Activated naive CD4-positive, alpha-beta T cell treated with anti-CD3 and anti-CD28 coated beads, Interleukin-2, amount 50 U/mL, for 24 hours (primary cell): ENCODE measurements at regions not wholly inside any gene's neighbourhood (a gene's known extent, or its start where the extent isn't known, plus 50 kb on each side); places are given as distances from the start of the nearest gene placed in this dataset.

ENCODE experiments used
- H3K27ac Mint-ChIP-seq: one replicate; pipeline ENCODE4 v1.8.0; 2021; ENCODE audit warnings: mild to moderate bottlenecking, mixed read lengths
- H3K27me3 Mint-ChIP-seq: one replicate; pipeline ENCODE4 v1.8.0; 2021; ENCODE audit warnings: mixed read lengths
- H3K36me3 Mint-ChIP-seq: one replicate; pipeline ENCODE4 v1.8.0; 2021; ENCODE audit warnings: mixed read lengths
- H3K4me1 Mint-ChIP-seq: one replicate; pipeline ENCODE4 v1.8.0; 2021; ENCODE audit warnings: mixed read lengths
- H3K4me3 Mint-ChIP-seq: one replicate; pipeline ENCODE4 v1.8.0; 2021; ENCODE audit warnings: mild to moderate bottlenecking, mixed read lengths
- H3K9me3 Mint-ChIP-seq: one replicate; pipeline ENCODE4 v1.8.0; 2021; ENCODE audit warnings: mixed read lengths

DNA sequence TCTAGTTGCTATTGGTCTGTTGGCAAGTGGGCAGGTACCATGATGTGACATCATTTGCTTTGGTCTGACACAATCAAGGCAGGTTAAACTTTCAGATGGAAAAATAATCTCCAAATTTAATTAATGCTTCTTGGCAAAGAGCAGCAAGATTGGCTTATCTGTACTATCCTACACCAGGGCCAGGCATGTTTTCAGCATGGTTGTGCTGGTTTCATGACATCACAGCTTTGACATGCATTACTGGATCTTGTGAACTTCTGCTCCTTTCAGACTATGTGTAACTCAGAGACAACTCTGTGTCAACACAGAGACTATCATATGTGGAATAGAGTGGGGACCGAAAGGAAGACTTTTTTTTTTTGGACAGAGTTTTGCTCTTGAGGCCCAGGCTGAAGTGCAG is 520.5 kb downstream of the TDRD15 start:
- H3K27ac Mint-ChIP-seq, result no peak overlapping the region
- H3K36me3 Mint-ChIP-seq, result no peaks in the 10 kb centered on the region
- H3K4me1 Mint-ChIP-seq, result no peaks in the 10 kb centered on the region
- peaks cover 4% of the 10 kb centered on the region for H3K9me3 Mint-ChIP-seq
- no peak overlapping the region for H3K4me3 Mint-ChIP-seq
- no peaks in the 10 kb centered on the region for H3K27me3 Mint-ChIP-seq

DNA sequence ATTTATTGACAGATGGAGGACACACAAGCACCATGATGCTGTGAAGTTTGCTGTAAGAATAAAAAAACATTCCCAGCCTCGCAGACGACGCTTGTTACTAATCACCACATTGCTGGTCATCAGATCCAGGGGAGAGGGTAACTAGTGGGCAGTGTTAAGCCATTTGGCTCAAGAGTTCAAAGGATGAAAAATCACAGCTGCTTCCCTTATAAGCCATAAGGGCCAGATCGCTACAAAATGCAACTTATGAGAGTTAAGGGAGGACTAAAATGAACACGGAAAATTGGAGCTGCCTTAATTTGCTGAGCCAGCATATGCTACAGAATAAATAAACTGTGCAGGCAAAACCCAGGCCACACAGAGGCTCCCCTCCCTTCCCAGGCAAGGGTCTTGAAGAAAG is 522.6 kb downstream of the TDRD15 start:
- Mint-ChIP-seq H3K4me3 (no peak overlapping the region), H3K36me3 (no peaks in the 10 kb centered on the region), H3K9me3 (peaks cover 4% of the 10 kb centered on the region), H3K27me3 (no peaks in the 10 kb centered on the region), H3K27ac (no peak overlapping the region), H3K4me1 (no peaks in the 10 kb centered on the region)

DNA sequence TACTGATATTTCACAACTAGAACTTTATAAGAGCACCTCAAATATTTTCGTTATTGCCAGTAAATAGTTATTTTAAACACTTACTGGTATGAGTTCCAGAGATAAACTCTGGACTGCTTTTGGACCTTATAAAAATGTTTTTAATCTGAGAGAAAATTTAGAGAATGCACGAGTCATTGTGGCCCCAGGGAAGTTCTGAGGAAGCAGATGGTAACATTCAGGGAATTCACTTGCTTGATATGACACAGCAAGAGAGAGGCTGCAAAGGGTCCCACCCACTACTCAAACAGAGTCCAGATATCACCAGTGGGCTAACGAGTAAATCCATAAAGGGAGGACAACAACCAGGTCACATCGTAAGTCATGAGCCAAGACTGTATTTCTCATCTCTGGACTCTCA is 526.8 kb downstream of the TDRD15 start:
- Mint-ChIP-seq H3K4me1 (no peaks in the 10 kb centered on the region), H3K27ac (no peak overlapping the region), H3K4me3 (no peak overlapping the region), H3K36me3 (no peaks in the 10 kb centered on the region), H3K9me3 (no peaks in the 10 kb centered on the region), H3K27me3 (no peaks in the 10 kb centered on the region)

DNA sequence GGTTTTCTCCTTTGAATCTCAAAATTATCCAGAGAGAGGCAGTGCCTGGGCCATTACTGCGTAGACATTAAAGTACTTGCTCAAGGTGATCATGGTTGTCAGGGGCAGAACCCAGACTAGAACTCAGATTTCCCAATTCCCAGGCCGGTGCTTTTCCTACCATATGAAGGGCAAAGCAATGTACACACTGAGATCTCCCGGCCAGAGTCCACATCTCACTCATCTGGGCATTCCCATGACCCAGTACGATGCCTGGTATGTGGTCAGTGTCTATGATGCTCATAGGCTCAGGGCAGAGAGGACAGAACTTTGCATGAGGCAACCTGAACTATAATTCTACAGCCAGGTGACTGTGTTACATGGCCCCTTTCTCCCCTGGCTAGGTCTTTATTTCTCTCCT is 531.4 kb downstream of the TDRD15 start:
- no peaks in the 10 kb centered on the region for H3K4me1 Mint-ChIP-seq
- H3K36me3 Mint-ChIP-seq, result no peaks in the 10 kb centered on the region
- no peak overlapping the region for H3K4me3 Mint-ChIP-seq
- H3K27me3 Mint-ChIP-seq, result no peaks in the 10 kb centered on the region
- no peak overlapping the region for H3K27ac Mint-ChIP-seq
- H3K9me3 Mint-ChIP-seq, result peaks cover 4% of the 10 kb centered on the region

DNA sequence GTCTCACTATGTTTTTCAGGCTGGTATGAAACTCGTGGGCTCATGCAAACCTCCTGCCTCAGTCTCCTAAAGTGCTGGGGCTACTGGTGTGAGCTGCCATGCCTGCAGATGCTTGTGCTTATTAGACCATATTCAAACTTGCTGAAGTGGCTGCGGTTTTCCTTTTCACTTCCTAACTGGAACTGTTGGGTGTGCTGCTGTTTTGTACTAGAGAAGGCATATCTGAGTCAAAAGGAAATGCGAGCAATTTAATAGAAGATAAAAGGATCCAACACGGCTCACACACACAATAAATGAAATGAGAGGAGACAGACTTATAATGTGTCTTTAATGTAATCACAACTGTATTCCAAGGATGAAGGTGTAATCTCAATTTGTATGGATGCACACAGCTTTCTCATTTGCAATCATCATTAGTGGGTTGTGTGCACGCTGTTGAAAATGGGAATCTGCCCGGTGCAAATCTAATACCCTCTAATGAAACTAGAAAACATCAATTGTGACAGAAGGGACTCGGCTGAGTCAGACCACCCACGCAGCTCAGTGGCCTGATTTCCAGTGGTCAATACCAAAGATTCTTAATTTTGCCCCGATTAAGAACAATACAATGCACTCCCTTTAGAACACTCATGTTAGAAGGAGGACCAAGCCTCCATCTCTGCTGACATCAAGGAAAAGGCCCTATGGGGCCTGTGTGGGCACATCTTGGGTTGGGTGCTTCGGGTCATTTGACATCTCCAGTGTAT is 532.7 kb downstream of the TDRD15 start:
- no peaks in the 10 kb centered on the region for H3K4me1 Mint-ChIP-seq
- no peaks in the 10 kb centered on the region for H3K36me3 Mint-ChIP-seq
- no peak overlapping the region for H3K4me3 Mint-ChIP-seq
- no peak overlapping the region for H3K27ac Mint-ChIP-seq
- H3K27me3 Mint-ChIP-seq, result no peaks in the 10 kb centered on the region
- peaks cover 4% of the 10 kb centered on the region for H3K9me3 Mint-ChIP-seq

DNA sequence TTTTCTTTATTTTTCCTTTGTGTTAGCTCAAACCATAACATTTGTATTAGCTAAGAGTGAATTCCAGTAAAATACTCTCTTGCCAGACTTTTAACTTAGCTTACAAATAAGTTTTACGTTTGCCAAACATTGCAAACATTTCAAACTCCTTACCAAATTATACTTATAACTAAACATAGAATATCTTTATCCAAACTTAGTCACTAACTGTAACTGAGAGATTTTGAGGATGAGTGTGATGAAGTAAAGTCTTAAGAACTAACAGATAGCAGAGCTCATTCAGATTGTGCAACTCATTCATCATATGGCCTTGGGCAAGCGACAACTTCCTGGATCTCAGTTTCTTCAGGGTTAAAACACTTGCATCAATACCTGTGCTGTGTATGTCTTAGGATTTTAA is 533.7 kb downstream of the TDRD15 start:
- Mint-ChIP-seq H3K4me1 (no peaks in the 10 kb centered on the region), H3K27ac (no peak overlapping the region), H3K27me3 (no peaks in the 10 kb centered on the region), H3K36me3 (no peaks in the 10 kb centered on the region), H3K4me3 (no peak overlapping the region), H3K9me3 (peaks cover 9% of the 10 kb centered on the region)

DNA sequence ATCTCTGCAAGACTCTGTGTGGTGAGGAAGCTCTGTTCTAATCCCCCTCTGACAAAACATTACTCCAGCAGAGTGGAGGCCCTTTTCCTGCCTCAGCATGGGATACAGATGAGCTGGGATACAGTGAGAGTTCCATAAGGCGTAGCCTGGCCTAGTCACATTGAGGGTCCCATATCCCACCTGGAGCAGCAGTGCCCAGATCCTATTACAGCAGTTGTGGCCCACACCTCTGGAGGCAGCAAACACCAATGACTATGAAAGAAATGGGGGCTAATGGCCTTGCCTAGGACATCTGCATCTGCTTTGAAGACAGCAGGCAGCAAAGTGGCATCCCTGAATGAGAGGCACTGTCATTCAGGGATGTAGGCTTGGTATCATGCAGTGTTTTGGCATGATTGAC is 534.5 kb downstream of the TDRD15 start:
- H3K27ac Mint-ChIP-seq, result no peak overlapping the region
- peaks cover 12% of the 10 kb centered on the region for H3K9me3 Mint-ChIP-seq

DNA sequence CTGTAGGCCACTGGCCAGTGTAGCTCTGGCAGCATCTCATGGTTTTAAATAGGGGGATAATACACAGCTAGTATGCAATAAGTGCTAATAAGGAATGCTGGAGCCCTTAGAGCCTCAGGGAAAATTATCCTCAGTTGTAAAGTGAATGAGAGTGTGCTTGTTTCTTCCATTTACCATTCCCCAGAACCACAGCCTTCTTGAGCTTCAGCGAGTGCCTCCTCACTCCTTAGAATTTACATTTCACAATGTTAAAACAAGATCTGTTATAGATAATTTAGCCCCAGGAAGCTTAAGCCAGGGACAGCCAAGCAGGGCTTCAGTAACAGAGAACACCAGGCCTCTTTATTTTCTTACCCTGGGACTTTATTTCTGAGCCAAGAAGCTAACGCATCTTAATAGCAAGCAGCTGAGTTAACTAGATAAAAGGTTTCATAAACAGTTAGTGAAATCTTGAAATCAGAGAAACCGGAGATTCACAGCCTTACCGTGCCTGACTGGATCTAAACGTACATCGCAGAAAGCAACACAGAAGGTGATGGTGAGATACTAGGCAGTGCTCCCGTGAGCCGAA is 535.2 kb downstream of the TDRD15 start:
- Mint-ChIP-seq H3K4me1 (no peaks in the 10 kb centered on the region), H3K9me3 (peaks cover 12% of the 10 kb centered on the region), H3K36me3 (no peaks in the 10 kb centered on the region), H3K27ac (no peak overlapping the region), H3K4me3 (no peak overlapping the region), H3K27me3 (no peaks in the 10 kb centered on the region)

More for the DNA sequence above, 534.5 kb downstream of the TDRD15 start:
- Mint-ChIP-seq H3K36me3 (no peaks in the 10 kb centered on the region), H3K4me1 (no peaks in the 10 kb centered on the region), H3K27me3 (no peaks in the 10 kb centered on the region), H3K4me3 (no peak overlapping the region)

DNA sequence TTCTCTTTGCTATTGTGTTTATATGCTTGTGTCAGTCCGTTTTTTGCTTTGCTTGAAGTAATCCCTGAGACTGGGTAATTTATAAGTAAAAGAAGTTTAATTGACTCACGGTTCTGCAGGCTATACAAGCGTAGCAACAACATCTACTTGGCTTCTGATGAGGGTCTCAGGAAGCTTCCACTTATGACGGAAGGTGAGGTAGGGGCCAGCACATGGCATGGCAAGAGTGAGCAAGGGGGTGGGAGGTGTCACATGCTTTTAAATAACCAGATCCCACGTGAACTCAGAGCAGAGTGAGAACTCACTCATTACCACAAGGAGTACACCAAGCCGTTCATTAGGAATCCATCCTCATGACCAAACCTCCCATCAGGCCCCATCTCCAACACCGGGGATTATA is 540.3 kb downstream of the TDRD15 start:
- H3K4me1 Mint-ChIP-seq, result no peaks in the 10 kb centered on the region
- no peak overlapping the region for H3K27ac Mint-ChIP-seq
- H3K4me3 Mint-ChIP-seq, result no peak overlapping the region
- H3K27me3 Mint-ChIP-seq, result no peaks in the 10 kb centered on the region
- no peaks in the 10 kb centered on the region for H3K36me3 Mint-ChIP-seq
- peaks cover 13% of the 10 kb centered on the region for H3K9me3 Mint-ChIP-seq

DNA sequence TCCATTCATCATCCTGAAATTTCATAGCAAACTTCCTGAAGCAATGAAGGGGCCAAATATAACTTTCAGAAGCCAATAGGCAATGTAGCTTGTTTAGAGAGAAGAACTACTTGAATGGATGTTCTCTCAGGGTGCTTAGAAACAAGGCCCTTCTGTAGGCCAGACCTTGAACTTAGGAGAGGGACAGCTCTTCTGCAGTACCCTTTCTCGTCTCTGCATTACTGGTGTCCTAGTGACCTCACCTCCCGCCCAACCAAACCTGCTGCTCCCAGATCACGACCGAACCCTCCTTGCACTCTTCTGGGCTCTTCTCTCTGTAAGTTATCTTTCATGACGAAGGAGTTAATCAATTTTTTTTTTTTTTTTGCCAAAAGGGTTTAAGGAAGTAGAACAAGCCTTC is 543.9 kb downstream of the TDRD15 start:
- no peak overlapping the region for H3K4me3 Mint-ChIP-seq
- peaks cover 16% of the 10 kb centered on the region for H3K9me3 Mint-ChIP-seq
- no peaks in the 10 kb centered on the region for H3K4me1 Mint-ChIP-seq
- no peaks in the 10 kb centered on the region for H3K27me3 Mint-ChIP-seq
- no peaks in the 10 kb centered on the region for H3K36me3 Mint-ChIP-seq
- H3K27ac Mint-ChIP-seq, result no peak overlapping the region

DNA sequence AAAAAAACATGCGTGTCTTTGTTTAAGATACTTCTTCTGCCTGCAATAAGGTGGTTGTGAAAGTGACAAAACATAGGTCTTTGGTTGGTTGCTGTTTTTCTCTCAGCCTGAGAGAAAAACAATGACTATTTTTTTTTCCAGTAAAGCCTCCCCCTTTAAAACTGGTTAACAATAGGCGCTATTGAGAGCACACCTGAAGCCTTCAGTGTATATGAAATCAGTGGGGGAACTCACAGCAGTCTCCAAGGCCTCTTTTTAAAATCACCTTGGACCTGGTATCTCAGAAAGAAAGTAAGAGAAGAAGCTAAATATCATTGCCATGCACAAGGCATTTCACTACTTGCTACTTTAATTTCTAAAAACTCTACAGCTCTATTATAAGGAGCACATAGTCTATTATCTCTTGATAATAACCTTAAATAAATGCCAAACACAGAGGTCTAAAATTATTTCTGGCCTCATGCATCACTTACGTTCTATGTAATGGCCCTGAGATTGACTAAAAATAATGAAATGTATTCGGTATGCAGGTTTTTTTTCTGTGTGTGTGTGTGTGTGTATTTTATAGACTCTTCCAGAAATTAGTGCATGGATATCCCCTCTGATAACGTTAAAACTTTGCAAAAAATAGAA is 544.4 kb downstream of the TDRD15 start:
- Mint-ChIP-seq H3K4me1 (no peaks in the 10 kb centered on the region), H3K36me3 (no peaks in the 10 kb centered on the region), H3K9me3 (peaks cover 15% of the 10 kb centered on the region), H3K4me3 (no peak overlapping the region), H3K27me3 (no peaks in the 10 kb centered on the region), H3K27ac (no peak overlapping the region)

DNA sequence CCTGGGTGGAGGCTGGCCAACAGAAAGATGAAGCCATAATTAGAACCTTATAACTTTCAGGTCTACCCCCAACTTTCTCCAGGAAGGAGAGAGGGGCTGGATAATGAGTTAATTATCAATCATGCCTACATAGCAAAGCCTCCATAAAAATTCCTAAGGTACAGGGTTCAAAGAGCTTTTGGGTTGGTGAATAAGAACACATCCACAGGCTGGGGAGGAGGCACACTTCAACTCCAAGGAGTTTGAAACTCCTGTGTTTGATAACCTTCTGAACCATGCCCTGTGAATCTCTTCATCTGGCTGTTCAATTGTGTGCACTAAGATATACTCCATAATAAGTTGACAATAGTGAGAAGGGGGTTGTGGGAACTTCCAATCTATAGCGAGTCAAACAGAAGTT is 552.3 kb downstream of the TDRD15 start:
- H3K9me3 Mint-ChIP-seq, result peaks cover 21% of the 10 kb centered on the region
- H3K36me3 Mint-ChIP-seq, result no peaks in the 10 kb centered on the region

DNA sequence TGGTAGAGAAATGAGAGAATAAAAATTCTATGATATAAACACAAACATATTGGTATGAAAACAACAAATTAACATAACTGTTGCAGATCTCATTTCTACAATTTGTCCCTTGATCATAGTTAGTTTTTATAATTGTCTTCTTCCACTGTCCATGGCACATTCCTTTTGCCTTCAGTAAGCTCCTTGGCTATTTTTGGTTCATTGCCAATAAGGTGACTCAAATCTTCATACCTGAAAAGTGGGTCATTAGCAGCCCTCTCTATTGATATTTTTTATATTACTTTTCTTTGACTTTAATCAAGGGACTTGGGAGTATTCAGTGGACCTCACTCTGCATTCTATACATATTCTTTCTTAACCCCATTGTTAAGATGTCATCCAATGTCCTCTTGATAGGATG is 552.9 kb downstream of the TDRD15 start:
- Mint-ChIP-seq H3K27me3 (peaks cover 1% of the 10 kb centered on the region), H3K4me3 (no peak overlapping the region), H3K27ac (no peak overlapping the region), H3K9me3 (peaks cover 24% of the 10 kb centered on the region), H3K4me1 (no peaks in the 10 kb centered on the region), H3K36me3 (no peaks in the 10 kb centered on the region)

More for the DNA sequence above, 552.3 kb downstream of the TDRD15 start:
- H3K27ac Mint-ChIP-seq, result no peak overlapping the region
- H3K4me3 Mint-ChIP-seq, result no peak overlapping the region
- H3K4me1 Mint-ChIP-seq, result no peaks in the 10 kb centered on the region
- H3K27me3 Mint-ChIP-seq, result peaks cover 1% of the 10 kb centered on the region

DNA sequence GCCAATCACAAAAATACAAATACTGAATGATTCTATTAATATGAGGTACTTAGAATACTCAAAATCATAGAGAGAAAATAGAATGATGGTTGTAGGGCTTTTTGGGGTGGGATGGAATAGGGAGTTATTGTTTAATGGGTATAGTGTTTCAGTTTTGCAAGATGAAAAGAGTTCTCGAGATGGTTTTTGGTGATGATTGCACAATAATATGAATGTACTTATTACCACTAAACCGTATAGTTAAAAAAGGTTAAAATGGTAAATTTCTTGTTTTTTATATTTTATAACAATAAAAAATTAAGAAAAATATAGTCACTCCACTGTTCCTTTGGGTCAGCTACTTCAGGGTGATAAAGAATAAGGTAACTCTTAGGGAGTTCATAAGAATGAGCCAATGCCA is 560.1 kb downstream of the TDRD15 start:
- peaks cover 15% of the 10 kb centered on the region for H3K9me3 Mint-ChIP-seq
- H3K27me3 Mint-ChIP-seq, result no peaks in the 10 kb centered on the region
- H3K4me1 Mint-ChIP-seq, result no peaks in the 10 kb centered on the region
- H3K27ac Mint-ChIP-seq, result no peak overlapping the region
- H3K4me3 Mint-ChIP-seq, result no peak overlapping the region
- no peaks in the 10 kb centered on the region for H3K36me3 Mint-ChIP-seq

DNA sequence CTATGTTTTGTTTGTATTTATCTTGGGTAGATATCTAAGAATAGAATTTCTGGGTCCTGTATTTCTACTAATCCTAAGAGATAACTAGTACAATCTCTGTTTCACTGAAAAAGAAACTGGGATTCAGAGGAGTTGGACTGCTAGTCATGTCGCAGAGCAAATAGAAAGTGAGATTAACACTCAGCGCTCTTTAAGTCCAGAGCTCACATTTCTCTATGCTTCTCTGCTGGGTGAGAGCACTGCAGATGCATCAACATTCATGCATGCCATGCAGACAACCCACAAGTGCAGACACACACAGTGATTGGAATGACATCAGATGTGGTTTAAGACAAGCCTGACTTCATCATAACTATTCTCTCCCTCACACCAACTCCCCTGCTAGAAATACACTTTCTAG is 563.8 kb downstream of the TDRD15 start:
- Mint-ChIP-seq H3K4me3 (no peak overlapping the region), H3K27ac (no peak overlapping the region), H3K36me3 (no peaks in the 10 kb centered on the region), H3K9me3 (no peaks in the 10 kb centered on the region), H3K27me3 (no peaks in the 10 kb centered on the region), H3K4me1 (no peaks in the 10 kb centered on the region)

DNA sequence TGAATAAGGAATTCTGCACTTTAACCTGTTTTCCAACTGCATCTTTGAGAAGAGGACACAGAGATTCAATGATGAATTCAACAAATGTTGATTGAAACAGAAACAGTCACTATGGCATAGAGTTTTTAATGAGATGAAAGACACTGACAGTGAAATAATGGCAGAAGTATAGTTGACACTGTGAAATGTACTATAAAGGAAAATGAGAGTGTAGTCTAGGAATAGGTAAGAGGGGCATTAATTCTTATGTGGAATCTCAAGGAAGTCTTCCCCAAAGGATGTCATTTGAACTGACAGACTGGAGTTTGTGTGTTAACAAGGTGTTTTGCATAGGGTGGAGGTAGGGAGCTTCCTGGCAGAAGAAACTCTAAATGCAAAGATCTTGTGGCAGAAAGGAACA is 566.2 kb downstream of the TDRD15 start:
- H3K27ac Mint-ChIP-seq, result no peak overlapping the region
- no peaks in the 10 kb centered on the region for H3K27me3 Mint-ChIP-seq
- H3K4me1 Mint-ChIP-seq, result no peaks in the 10 kb centered on the region
- H3K9me3 Mint-ChIP-seq, result no peaks in the 10 kb centered on the region
- no peaks in the 10 kb centered on the region for H3K36me3 Mint-ChIP-seq
- no peak overlapping the region for H3K4me3 Mint-ChIP-seq
